ENCODE measurements at regions not wholly inside any gene's neighbourhood (a gene's known extent, or its start where the extent isn't known, plus 50 kb on each side); places are given as distances from the start of the nearest gene placed in this dataset.

DNA sequence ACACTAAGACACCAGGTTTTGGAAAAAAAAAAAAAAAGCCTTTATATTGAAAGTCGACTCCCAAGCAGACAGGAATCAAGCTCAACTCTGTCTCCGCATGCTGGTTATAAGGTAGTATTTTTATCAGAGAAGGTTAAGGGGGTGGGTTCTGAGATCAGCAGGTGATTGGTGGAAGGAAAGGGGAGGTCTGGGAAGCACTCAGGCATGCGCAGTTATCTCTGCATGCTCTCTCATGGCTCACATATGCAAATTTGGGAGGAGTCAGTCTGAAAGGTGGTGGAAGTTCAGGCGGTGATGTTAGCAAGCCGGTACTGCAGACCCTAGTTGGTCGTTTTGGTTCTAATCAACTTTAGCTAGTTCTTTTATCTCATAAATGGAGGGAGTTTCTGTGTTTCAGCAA is 357.6 kb upstream of the C16orf82 start:
- H3K36me3 ChIP-seq: no peaks in the 10 kb centered on the region
- WGBS, 2 donors: 75 to 82% methylated on average over 6 of the region's 6 CpGs
- DNase-seq (no peak), ATAC-seq (ENCODE audit: low FRiP score in 2 of 2) (no peak)
- H3K27ac ChIP-seq: no peak overlapping the region
- no peaks in the 10 kb centered on the region for H3K27me3 ChIP-seq
- H3K9me3 ChIP-seq: no peaks in the 10 kb centered on the region
- no peak for TF ChIP-seq POLR2A (IDR thresholded peaks at IDR 0.05)
- TF ChIP-seq, protein P1, sequence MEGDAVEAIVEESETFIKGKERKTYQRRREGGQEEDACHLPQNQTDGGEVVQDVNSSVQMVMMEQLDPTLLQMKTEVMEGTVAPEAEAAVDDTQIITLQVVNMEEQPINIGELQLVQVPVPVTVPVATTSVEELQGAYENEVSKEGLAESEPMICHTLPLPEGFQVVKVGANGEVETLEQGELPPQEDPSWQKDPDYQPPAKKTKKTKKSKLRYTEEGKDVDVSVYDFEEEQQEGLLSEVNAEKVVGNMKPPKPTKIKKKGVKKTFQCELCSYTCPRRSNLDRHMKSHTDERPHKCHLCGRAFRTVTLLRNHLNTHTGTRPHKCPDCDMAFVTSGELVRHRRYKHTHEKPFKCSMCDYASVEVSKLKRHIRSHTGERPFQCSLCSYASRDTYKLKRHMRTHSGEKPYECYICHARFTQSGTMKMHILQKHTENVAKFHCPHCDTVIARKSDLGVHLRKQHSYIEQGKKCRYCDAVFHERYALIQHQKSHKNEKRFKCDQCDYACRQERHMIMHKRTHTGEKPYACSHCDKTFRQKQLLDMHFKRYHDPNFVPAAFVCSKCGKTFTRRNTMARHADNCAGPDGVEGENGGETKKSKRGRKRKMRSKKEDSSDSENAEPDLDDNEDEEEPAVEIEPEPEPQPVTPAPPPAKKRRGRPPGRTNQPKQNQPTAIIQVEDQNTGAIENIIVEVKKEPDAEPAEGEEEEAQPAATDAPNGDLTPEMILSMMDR (IDR thresholded peaks at IDR 0.05): no peak
- TF ChIP-seq EP300 (IDR thresholded peaks at IDR 0.05): no peak
- no peak for TF ChIP-seq POLR2AphosphoS5 (IDR thresholded peaks at IDR 0.05)
- no peak overlapping the region for H3K4me3 ChIP-seq
- H3K4me1 ChIP-seq: no peaks in the 10 kb centered on the region

DNA sequence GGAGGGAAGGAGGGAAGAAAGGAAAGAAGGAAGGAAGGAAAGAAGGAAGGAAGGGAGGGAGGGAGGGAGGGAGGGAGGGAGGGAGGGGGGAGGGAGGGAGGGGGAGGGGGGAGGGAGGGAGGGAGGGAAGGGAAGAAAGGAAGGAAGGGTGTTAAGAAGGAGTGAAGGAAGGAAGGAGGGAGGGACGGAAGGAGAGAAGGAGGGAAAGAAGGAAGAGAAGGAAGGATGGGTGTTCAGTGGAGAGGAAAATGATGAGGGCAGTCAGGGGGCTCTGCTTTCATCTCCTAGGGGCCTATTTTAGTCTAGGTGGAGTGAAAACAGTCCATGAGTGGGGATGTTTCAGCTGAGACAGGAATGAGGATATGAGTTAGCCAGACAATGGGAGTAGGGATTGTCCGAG is 357.0 kb upstream of the C16orf82 start:
- no peak for TF ChIP-seq POLR2A (IDR thresholded peaks at IDR 0.05)
- TF ChIP-seq POLR2AphosphoS5 (IDR thresholded peaks at IDR 0.05): no peak
- TF ChIP-seq EP300 (IDR thresholded peaks at IDR 0.05): no peak
- TF ChIP-seq, protein P1 (IDR thresholded peaks at IDR 0.05): no peak
- 74 to 77% methylated on average over 2 of the region's 2 CpGs for WGBS, 2 donors
- DNase-seq (no peak), ATAC-seq (ENCODE audit: low FRiP score in 2 of 2) (no peak)
- H3K4me3 ChIP-seq: no peak overlapping the region
- no peaks in the 10 kb centered on the region for H3K27me3 ChIP-seq
- no peaks in the 10 kb centered on the region for H3K36me3 ChIP-seq
- no peaks in the 10 kb centered on the region for H3K4me1 ChIP-seq
- no peaks in the 10 kb centered on the region for H3K9me3 ChIP-seq
- H3K27ac ChIP-seq: no peak overlapping the region

DNA sequence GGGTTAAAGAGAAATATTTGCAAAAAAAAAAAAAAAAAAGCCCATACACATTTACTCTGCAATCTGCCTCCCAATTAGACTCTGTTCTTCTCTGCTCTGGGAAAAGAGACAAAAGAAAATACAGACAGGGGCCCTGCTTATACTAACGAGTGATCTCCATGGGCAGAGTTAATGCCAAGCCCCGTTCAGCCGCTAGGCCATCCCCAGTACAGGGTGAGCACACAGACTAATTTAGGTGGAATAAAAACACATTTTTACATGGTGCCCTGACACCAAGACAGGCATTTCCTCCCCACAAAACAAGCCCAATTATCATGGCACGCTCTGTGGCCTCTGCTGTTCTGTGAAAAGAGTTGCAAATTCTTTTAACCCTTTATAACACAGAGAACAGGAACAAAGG is 356.3 kb upstream of the C16orf82 start:
- WGBS, 2 donors: 26 to 41% methylated on average over 4 of the region's 4 CpGs
- Histone ChIP-seq H3K27ac (no peak overlapping the region), H3K4me1 (no peaks in the 10 kb centered on the region), H3K36me3 (no peaks in the 10 kb centered on the region), H3K9me3 (no peaks in the 10 kb centered on the region), H3K27me3 (no peaks in the 10 kb centered on the region), H3K4me3 (no peak overlapping the region)
- DNase-seq: no peak
- no peak for ATAC-seq (ENCODE audit: low FRiP score in 2 of 2)
- no peak for TF ChIP-seq EP300 (IDR thresholded peaks at IDR 0.05)
- TF ChIP-seq, protein P1 (IDR thresholded peaks at IDR 0.05): no peak
- no peak for TF ChIP-seq POLR2AphosphoS5 (IDR thresholded peaks at IDR 0.05)
- TF ChIP-seq POLR2A (IDR thresholded peaks at IDR 0.05): no peak

DNA sequence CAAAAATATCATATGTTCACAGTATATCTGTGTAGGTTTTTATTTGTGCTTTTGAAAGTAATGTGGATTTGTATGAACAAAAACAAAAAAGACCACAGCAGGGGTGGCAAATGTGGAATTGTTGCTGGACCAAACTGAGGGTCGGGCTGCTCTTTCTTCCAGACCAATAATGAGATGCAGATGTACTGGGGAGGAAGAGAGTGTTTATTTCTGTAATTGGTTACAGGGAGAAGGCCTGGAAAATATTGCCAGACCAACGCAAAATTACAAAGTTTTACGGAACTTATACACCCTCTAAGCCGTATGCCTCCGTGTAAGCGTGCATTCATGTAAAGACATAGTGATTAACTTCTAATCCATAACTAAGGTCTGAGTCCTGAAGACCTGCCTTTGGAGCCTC is 353.9 kb upstream of the C16orf82 start:
- Histone ChIP-seq H3K4me3 (no peak overlapping the region), H3K27me3 (no peaks in the 10 kb centered on the region), H3K27ac (no peak overlapping the region), H3K4me1 (no peaks in the 10 kb centered on the region), H3K36me3 (no peaks in the 10 kb centered on the region), H3K9me3 (no peaks in the 10 kb centered on the region)
- 85 to 87% methylated on average over 6 of the region's 6 CpGs for WGBS, 2 donors
- TF ChIP-seq, protein P1 (IDR thresholded peaks at IDR 0.05): no peak
- TF ChIP-seq EP300 (IDR thresholded peaks at IDR 0.05) (no peak), POLR2A (IDR thresholded peaks at IDR 0.05) (no peak), POLR2AphosphoS5 (IDR thresholded peaks at IDR 0.05) (no peak)
- DNase-seq (no peak), ATAC-seq (ENCODE audit: low FRiP score in 2 of 2) (no peak)

DNA sequence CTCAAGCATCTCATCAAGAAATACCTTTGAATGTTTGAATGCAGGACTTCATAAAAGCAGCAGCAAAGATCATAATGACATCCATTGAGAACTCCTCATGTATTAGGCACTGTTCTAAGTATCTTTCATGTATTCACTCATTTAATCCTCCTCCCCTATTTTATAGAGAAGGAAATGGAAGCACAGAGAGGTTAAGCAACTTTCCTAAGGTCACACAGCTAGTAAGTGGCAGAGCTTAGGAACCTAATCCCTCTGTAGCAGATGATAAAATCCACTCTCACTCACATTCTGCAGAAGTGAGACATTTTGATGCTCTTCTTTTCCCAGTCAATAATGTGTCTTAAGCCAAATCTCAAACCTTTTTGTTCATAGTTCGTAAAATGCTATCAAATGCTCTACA is 350.8 kb upstream of the C16orf82 start:
- Histone ChIP-seq H3K36me3 (no peaks in the 10 kb centered on the region), H3K27ac (no peak overlapping the region), H3K9me3 (no peaks in the 10 kb centered on the region), H3K4me3 (no peak overlapping the region), H3K27me3 (no peaks in the 10 kb centered on the region), H3K4me1 (no peaks in the 10 kb centered on the region)
- WGBS, 2 donors: 90 to 92% methylated on average over 1 of the region's 1 CpG
- ATAC-seq (ENCODE audit: low FRiP score in 2 of 2) (no peak), DNase-seq (no peak)
- TF ChIP-seq POLR2AphosphoS5 (IDR thresholded peaks at IDR 0.05) (no peak), POLR2A (IDR thresholded peaks at IDR 0.05) (no peak), EP300 (IDR thresholded peaks at IDR 0.05) (no peak)
- TF ChIP-seq, protein P1 (IDR thresholded peaks at IDR 0.05): no peak

Measured in upper lobe of left lung (tissue), 6 donors.